ENCODE measurements at regions not wholly inside any gene's neighbourhood (a gene's known extent, or its start where the extent isn't known, plus 50 kb on each side); places are given as distances from the start of the nearest gene placed in this dataset.

GRCh38 chr4:110354460-110354859, 121.5 kb upstream of the ENPEP start (continued):
- TF ChIP-seq GABPA (IDR thresholded peaks at IDR 0.05 in 1 of 2, conservative IDR thresholded peaks at IDR 0.05 in 1 of 2) (no peak), YY1 (IDR thresholded peaks at IDR 0.05) (no peak), HNF4A (conservative IDR thresholded peaks at IDR 0.05) (no peak)
- TF ChIP-seq, protein P1, sequence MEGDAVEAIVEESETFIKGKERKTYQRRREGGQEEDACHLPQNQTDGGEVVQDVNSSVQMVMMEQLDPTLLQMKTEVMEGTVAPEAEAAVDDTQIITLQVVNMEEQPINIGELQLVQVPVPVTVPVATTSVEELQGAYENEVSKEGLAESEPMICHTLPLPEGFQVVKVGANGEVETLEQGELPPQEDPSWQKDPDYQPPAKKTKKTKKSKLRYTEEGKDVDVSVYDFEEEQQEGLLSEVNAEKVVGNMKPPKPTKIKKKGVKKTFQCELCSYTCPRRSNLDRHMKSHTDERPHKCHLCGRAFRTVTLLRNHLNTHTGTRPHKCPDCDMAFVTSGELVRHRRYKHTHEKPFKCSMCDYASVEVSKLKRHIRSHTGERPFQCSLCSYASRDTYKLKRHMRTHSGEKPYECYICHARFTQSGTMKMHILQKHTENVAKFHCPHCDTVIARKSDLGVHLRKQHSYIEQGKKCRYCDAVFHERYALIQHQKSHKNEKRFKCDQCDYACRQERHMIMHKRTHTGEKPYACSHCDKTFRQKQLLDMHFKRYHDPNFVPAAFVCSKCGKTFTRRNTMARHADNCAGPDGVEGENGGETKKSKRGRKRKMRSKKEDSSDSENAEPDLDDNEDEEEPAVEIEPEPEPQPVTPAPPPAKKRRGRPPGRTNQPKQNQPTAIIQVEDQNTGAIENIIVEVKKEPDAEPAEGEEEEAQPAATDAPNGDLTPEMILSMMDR (IDR thresholded peaks at IDR 0.05; ENCODE audit: low read depth, low read length, missing input control): no peak

- Histone ChIP-seq H3K27ac (ENCODE audit: low read depth in 1 of 2, low read length in 2 of 2) (no peak overlapping the region), H3K9ac (ENCODE audit: low read depth in 1 of 2, low read length in 2 of 2) (no peak overlapping the region), H3K4me1 (ENCODE audit: control insufficient read depth in 4 of 4, insufficient read depth in 4 of 4, low read length in 3 of 4) (peaks cover 4 to 18% (median 13%) of the 10 kb centered on the region in 4 donors), H3K9me3 (ENCODE audit: control insufficient read depth in 4 of 4, low read length in 3 of 4) (no peaks in the 10 kb centered on the region), H3K36me3 (ENCODE audit: control insufficient read depth in 4 of 4, insufficient read depth in 3 of 4, low read depth in 1 of 4, low read length in 3 of 4) (no peaks in the 10 kb centered on the region), H3K27me3 (ENCODE audit: control insufficient read depth in 4 of 4, insufficient read depth in 4 of 4, low read length in 3 of 4) (no peaks in the 10 kb centered on the region), H3K4me3 (ENCODE audit: low read depth in 1 of 3, low read length in 3 of 3) (no peak overlapping the region)
- TF ChIP-seq GABPA (IDR thresholded peaks at IDR 0.05 in 1 of 2, conservative IDR thresholded peaks at IDR 0.05 in 1 of 2) (no peak), YY1 (IDR thresholded peaks at IDR 0.05) (no peak), TAF1 (conservative IDR thresholded peaks at IDR 0.05) (no peak), RAD21 (IDR thresholded peaks at IDR 0.05) (no peak), NR2F2 (IDR thresholded peaks at IDR 0.05) (no peak)
- TF ChIP-seq, protein P2, sequence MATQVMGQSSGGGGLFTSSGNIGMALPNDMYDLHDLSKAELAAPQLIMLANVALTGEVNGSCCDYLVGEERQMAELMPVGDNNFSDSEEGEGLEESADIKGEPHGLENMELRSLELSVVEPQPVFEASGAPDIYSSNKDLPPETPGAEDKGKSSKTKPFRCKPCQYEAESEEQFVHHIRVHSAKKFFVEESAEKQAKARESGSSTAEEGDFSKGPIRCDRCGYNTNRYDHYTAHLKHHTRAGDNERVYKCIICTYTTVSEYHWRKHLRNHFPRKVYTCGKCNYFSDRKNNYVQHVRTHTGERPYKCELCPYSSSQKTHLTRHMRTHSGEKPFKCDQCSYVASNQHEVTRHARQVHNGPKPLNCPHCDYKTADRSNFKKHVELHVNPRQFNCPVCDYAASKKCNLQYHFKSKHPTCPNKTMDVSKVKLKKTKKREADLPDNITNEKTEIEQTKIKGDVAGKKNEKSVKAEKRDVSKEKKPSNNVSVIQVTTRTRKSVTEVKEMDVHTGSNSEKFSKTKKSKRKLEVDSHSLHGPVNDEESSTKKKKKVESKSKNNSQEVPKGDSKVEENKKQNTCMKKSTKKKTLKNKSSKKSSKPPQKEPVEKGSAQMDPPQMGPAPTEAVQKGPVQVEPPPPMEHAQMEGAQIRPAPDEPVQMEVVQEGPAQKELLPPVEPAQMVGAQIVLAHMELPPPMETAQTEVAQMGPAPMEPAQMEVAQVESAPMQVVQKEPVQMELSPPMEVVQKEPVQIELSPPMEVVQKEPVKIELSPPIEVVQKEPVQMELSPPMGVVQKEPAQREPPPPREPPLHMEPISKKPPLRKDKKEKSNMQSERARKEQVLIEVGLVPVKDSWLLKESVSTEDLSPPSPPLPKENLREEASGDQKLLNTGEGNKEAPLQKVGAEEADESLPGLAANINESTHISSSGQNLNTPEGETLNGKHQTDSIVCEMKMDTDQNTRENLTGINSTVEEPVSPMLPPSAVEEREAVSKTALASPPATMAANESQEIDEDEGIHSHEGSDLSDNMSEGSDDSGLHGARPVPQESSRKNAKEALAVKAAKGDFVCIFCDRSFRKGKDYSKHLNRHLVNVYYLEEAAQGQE (IDR thresholded peaks at IDR 0.05): no peak
- DNase-seq (ENCODE audit: low spot score): no peak
- 80% methylated on average over 5 of the region's 5 CpGs for WGBS
These were observed 123.1 kb upstream of the ENPEP start for GRCh38 chr4:110352670-110353442.

DNA sequence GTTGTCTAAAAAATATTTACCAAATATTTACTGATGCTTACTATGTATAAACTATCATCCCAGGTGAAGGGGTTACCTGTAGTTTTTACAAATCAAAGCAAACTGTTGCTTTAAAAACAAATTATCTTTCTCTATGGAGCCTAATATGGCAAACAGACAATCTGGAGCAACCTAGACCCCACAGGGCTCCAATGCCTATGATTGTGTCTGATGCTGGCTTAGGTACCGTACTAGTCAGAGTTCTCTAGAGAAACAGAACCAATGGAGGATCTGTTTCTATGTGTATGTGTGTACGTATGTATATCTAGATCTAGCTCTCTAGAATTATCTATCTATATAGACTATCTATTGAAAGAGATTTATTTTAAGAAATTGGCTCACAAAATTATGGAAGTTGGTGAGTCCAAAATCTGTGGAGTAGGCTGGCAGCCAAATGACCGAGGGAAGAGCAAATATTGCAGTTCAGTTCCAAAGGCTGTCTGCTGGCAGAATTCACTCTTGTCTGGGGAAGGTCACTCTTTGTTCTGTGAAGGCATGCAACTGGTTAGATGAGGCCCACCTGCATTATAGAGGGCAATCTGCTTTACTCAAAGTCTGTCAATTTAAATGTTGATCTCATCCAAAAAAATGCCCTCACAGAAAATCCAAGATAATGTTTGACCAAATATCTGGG, 127.1 kb upstream of the ENPEP start:
- 42% methylated on average over 3 of the region's 3 CpGs for WGBS
- no peak for DNase-seq (ENCODE audit: low spot score)
- TF ChIP-seq NR2F2 (IDR thresholded peaks at IDR 0.05) (no peak), HNF4G (IDR thresholded peaks at IDR 0.05) (peak; percentile 82), SP1 (IDR thresholded peaks at IDR 0.05) (peak; percentile 73), RAD21 (IDR thresholded peaks at IDR 0.05) (peak; percentile 36 to 68), RXRA (IDR thresholded peaks at IDR 0.05) (peak; percentile 72 to 75), EGR1 (IDR thresholded peaks at IDR 0.05; ENCODE audit: low read depth in 2 of 2) (peak in 1 of 2 donors; percentile 36), FOXA1 (IDR thresholded peaks at IDR 0.05) (no peak), ZBTB33 (IDR thresholded peaks at IDR 0.05) (peak; percentile 29), HNF4A (conservative IDR thresholded peaks at IDR 0.05) (peak; percentile 90 to 91), YY1 (IDR thresholded peaks at IDR 0.05) (peak; percentile 48), TAF1 (conservative IDR thresholded peaks at IDR 0.05) (no peak), MAX (IDR thresholded peaks at IDR 0.05) (peak; percentile 26), GABPA (IDR thresholded peaks at IDR 0.05 in 1 of 2, conservative IDR thresholded peaks at IDR 0.05 in 1 of 2) (no peak)
- TF ChIP-seq, protein P1 (IDR thresholded peaks at IDR 0.05; ENCODE audit: low read depth, low read length, missing input control): no peak
- TF ChIP-seq, protein P3, sequence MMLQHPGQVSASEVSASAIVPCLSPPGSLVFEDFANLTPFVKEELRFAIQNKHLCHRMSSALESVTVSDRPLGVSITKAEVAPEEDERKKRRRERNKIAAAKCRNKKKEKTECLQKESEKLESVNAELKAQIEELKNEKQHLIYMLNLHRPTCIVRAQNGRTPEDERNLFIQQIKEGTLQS (IDR thresholded peaks at IDR 0.05): peak; percentile 58

More for the DNA sequence above, 127.1 kb upstream of the ENPEP start:
- Histone ChIP-seq H3K36me3 (ENCODE audit: control insufficient read depth in 4 of 4, insufficient read depth in 3 of 4, low read depth in 1 of 4, low read length in 3 of 4) (no peaks in the 10 kb centered on the region), H3K27me3 (ENCODE audit: control insufficient read depth in 4 of 4, insufficient read depth in 4 of 4, low read length in 3 of 4) (no peaks in the 10 kb centered on the region), H3K27ac (ENCODE audit: low read depth in 1 of 2, low read length in 2 of 2) (peak overlapping the region in 1 of 2 donors; percentile 21), H3K9me3 (ENCODE audit: control insufficient read depth in 4 of 4, low read length in 3 of 4) (no peaks in the 10 kb centered on the region), H3K4me3 (ENCODE audit: low read depth in 1 of 3, low read length in 3 of 3) (no peak overlapping the region), H3K4me1 (ENCODE audit: control insufficient read depth in 4 of 4, insufficient read depth in 4 of 4, low read length in 3 of 4) (peaks cover 6 to 21% (median 16%) of the 10 kb centered on the region in 4 donors), H3K9ac (ENCODE audit: low read depth in 1 of 2, low read length in 2 of 2) (no peak overlapping the region)

All from liver (tissue), 8 donors.